AG20443 (cell line): ENCODE measurements at regions not wholly inside any gene's neighbourhood (a gene's known extent, or its start where the extent isn't known, plus 50 kb on each side); places are given as distances from the start of the nearest gene placed in this dataset.

Experiments used
- DNase-seq: peaks from one replicate; pipeline ENCODE4 v3.0.0; 2012; ENCODE audit warnings: low spot score, mixed read lengths

DNA sequence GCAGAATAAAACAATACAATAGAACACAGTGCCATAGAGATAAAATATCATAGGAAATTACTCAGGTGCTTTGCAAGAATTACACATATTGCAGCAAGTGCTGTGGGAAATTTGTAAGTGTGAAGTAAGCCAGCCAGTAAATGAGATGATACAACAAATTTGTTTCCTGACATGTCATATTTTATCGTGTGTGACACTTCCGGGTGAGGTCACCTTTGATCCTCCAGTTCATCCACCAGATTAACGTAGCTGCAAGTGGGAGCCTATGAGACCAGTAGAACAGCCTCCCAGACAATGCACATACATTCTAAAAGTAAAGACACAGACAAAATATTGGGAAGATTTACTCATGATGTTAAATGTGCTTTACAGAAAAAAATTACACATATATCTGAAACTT, 72.2 kb downstream of the PRDM9 start:
- DNase-seq, result no peak

DNA sequence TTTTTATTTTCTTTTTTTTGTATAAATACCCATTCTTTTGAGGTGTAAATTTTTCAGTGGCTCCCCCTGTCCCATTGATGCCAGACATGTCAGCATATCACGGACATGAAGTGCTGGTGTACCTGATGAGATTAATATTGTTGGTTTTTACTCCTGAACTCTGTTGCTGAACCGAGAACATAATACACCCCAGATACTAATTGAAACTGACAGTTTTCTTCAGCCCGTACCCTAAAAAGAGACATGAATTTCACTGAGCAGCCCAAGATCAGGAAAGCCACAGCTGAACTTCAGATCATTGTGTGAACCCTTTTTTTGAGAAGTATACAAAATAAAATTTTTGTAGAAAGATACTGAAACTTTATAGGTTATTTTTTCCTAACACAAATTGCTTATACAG, 75.7 kb downstream of the PRDM9 start:
- DNase-seq, result no peak

DNA sequence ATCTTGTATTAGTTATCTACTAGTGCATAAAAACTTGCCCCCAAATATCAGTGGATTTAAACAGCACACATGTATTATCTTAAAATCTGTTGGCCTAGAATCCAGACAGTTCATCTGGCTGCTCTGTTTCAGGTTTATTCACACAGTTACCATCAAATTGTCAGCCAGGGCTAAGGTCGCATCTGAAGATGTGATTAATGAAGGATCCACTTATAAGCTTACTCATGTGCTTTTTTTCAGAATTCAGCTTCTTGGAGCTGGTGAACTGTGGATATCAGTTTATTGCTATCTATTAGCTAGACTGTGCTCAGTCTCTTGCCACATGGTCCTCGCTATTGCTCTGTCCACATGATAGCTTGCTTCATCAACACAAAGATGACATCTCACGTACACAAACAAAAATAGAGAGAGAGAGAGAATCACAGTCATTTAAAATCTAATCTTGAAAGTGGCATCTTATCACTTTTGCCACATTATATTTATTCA, 81.5 kb downstream of the PRDM9 start:
- DNase-seq, result no peak

DNA sequence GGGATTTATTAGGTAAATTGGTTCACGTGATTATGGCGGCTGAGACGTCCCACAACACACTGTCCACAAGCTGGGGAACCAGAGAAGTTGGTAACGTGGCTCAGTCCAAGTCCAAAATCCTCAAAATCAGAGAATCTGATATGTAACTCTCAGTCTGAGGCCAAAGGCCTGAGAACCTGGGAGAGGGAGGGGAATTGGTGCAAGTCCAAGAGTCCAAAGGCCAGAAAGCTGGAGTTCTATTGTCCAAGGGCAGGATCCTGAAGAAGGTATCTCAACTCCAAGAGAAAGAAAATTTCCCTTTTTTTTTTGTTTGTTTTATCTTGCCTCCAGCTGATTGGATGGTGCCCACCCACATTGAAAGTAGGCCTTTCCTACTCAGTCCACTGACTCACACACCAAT, 83.8 kb downstream of the PRDM9 start:
- DNase-seq, result no peak

DNA sequence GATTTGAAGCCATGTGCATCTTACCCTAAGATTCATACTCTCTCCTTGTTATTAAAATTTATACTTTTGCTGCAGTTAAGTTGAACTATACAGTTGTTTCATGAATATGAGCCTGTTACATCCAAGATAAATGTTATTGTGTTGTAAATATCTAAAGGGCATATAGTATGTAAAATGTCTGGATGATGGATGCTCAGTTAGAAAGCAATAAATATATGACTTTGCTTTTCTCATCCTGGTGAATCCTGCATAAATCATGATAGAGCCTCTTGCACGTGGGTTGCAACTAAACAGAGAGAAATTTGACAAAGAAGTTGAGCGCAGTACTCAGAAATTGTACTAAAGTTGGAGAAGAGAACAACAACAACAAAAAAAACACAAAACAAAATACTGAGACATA, 99.5 kb downstream of the PRDM9 start:
- DNase-seq, result no peak

DNA sequence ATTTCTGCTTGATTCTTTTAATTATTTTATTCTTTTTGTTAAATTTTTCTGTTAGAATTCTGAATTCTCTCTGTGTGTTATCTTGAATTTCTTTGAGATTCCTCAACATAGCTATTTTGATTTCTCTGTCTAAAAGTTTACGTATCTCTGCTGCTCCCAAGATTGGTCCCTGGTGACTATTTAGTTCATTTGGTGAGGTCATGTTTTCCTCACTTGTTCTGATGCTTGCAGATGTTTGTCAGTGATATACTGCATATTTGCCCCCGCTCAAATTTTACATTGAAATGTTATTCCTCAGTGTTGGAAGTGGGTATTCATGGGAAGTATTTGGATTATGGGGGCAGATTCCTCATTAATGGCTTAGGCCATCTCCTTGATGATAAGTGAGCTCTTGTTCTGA, 105.3 kb downstream of the PRDM9 start:
- no peak for DNase-seq

DNA sequence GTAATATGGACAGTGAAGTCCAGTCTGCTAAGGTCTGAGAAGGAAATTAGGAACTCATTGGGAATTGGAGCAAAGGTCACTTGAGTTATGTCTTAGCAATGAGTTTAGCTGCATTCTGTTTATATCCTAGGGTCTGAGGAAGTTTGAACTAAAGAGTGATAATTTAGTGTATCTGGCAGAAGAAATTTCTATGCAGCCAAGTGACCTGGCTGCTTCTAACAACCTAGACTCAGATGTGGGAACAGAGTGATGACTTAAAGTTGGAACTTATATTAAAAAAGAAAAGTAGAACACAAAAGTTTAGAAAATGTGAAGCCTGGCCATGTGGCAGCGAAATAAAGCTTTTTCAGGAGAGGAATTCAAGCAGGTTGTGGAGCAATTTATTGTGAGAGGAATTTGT, 106.2 kb downstream of the PRDM9 start:
- DNase-seq, result no peak

DNA sequence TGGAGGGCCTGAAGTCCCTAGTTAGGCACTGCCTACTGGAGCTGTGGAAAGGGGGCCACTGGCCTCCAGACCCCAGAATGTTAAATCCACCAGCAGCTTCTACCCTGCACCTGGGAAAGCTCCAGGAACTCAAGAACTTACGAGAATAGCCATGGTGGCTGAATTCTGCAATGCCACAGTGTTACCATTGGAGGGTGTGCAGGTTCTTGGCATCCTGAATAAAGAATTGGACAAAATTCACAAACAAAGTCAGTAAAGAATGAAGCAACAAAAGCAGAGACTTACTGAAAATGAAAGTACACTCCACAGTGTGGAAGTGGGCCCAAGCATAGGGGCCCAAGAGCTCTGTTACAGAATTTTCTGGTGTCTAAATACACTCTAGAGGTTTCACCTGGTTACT, 107.0 kb downstream of the PRDM9 start:
- DNase-seq, result no peak

DNA sequence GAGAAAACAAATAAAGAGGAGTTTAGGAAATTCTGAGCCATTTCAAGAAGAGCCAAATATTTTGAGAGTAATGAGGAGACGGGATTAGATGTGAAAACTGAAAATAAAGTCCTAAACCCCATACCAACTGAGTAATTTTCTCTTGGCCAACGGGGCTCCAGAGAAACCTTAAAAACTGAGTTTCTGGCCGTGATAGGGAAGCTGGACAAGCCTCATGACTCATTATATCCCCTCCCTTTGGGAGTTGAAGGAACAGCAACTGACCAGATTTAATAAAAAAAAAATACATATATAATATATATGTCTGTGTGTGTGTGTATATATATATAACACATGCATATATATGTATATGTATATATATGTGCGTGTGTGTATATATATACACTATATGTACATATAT, 119.6 kb downstream of the PRDM9 start:
- DNase-seq, result no peak

DNA sequence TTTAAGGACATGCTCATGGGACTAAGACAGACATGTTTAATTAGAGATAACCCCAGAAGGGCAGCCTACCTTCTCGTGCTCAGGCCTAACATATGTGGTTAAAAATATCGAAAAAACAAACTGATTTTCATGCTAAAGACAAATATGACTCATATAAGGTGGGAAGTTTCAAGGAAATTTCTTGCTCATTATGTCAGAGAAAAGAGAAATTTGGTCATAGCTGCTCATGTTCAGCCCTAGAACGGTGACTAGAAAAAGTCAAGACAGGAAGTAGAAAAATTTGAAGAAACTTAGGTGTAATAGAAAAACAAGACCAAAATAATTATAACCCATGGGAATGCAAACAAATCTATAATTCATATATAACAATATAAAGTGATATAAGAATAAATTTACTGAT, 120.6 kb downstream of the PRDM9 start:
- DNase-seq, result no peak

DNA sequence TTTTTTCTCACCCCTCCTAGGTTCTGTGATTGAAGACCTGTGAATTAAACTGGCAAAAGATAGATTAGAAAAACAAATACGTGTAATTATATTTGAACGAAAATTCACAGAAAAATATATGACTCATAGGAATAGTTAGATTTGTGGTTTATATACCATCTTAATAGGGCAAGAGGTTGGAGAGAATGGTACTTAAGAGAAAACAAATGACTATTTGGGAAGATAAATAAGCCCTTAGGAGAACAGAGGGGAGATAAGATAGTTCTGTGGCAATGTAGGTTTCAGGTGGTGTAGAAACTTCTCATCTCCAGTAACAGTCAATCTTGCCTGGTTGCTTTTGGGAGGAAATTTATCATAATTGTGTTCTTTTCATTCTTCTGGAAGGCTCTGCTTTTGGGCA, 122.0 kb downstream of the PRDM9 start:
- no peak for DNase-seq

DNA sequence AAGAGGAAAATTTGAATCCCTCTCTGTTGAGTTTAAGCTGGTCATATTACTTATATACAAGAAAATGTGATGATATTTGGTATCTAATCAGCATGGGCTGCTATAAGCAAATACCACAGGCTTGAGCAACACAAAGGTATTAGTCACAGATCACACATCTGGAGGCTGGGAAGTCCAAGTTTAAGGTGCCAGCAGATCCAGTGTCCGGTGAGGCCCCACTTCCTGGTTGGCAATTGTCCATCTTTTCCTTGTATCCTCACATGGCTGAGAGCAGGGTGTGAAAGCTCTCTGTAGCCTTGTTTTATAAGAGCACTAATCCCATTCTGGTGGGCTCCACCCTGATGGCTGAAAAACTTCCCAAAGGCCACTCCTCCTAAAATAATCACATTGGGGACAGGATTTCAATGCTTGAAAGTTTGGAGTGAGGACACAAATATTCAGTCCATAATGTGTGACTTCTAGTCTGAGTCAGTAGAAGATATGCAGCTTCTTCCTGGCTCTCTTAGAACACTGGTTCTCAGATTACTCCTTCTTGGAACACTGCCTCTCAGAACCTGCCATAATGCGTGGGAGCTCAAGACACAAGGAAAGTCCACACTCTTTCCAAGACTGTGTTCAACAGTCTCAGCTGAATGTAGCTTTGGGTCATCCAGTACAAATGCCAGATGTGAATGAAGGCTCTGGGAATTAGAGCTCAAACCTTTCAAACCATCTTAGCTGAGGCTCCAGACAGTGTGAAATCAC, 124.1 kb downstream of the PRDM9 start:
- DNase-seq, result no peak

DNA sequence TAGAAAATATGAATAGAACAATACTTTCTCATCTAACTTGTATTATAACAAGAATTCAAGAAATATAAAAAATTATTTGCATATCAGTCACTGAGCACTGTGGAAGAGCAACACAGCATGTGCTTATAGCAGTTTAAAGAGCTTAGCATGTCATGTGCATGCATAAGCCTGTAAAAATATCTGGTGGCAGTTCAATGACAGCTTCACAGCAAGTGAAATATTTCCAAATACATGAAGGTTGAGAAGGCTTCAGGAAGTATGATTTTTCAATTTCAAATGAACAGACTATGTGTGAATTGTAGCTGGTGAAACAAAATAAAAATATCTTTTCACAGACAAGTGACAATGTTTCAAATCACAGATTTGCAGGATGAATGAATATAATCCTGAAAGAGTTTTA, 128.5 kb downstream of the PRDM9 start:
- DNase-seq, result no peak

DNA sequence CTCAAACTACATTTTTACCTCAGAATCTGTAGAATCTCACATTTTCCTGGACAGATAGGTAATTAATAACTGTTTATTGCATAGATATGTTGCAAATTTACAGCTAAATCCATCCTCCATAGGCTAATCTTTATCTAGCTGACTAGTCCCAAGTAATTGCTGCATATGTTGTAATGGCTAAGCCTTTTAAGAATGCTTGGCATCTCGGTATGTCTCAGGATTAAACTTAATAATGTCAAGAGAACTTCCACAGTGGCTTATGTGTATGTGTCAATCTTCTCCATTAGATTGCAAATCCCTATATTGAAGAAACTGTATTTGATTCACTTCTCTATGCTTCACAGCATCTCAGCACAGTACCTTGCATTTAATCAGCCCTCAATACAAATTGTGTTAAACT, 131.9 kb downstream of the PRDM9 start:
- DNase-seq, result no peak

DNA sequence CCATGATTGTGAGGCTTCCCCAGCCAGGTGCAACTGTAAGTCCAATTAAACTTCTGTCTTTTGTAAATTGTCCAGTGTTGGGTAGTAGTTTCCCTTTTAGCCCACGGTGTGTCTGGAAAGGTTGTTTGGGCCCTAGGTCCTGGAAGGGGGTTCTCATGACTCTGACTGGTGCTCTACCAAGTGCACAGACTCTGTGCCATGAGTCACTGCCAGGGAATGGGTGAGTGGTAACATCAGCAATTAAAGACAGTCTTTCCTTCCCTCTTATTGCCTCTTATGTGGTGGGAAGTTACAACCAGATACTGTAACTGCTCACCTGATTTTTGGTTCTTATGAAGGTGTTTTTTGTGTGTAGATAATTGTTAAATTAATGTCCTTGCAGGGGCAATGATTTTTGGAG, 141.2 kb downstream of the PRDM9 start:
- no peak for DNase-seq

DNA sequence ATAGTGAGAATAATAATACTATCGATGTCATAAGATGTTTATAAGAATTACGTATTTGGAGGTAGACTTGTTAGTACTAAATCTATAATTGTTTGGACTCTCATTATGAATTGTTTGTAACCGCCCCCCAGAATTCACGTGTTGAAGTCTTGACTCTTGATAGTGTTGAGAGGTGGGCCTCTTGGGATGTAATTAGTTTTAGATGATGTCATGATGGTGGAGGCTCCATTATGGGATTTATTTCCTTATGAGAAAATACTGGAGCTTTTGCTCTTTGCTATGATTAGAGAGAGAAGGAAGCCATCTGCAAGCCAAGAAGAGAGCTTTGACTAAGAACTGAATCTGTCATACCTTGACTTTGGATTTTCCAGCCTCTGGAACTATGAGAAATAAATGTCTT, 142.2 kb downstream of the PRDM9 start:
- DNase-seq, result no peak

DNA sequence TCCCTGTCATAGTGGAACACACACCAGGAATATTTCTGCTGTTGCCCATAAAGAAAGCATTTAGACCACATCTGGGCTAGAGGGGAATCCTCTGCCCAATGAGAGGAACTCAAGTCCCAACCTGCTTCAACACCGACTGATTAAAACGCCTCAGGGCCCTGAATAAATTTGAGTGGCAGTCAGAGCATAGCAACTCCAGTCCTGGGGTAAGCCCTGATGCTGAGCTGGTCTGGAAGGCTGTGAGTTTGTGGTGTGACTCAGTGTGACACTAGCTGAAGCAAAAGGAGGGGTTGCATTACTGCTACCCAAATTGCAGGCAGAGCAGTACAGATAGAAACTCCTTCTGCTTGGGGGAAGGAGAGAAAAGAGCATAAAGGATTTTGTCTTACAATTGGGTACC, 148.3 kb downstream of the PRDM9 start:
- DNase-seq, result no peak

DNA sequence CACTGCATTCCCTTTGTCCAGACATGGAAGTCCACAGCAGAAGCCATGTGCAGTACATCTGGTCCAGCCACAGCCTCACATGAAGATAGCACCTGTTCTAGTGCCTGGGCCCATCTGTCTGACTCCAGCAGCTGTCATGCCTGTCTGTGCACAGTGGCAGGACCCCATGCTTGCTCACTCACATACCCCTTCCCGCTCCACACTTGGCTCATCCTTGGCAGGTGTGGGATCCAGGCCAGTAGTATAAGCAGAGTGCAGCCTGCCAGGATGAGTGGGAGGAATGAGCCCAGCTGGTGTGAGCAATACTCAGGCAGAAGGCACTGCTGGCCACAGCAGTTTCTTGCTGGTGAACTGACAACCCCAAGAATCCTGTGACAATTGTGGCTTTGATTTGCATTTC, 168.0 kb downstream of the PRDM9 start:
- DNase-seq, result no peak

DNA sequence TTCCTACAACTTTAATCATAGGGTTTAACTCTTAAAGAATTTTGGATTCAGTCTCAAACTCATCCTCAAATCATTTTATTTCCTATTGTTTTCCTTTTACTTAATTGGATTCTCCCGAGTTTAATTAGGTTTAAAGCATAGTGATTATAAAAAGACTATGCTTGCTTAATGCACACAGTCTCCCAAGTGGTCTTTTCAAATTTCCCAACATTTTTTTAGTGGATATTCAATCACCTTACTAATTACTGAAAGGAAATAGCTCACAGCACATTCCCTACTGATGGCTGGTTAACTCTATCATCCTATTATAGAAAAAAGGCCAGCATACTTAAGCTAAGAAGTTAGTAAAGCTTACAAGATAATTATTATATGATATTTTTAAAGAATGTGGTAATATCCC, 170.6 kb downstream of the PRDM9 start:
- DNase-seq, result no peak

DNA sequence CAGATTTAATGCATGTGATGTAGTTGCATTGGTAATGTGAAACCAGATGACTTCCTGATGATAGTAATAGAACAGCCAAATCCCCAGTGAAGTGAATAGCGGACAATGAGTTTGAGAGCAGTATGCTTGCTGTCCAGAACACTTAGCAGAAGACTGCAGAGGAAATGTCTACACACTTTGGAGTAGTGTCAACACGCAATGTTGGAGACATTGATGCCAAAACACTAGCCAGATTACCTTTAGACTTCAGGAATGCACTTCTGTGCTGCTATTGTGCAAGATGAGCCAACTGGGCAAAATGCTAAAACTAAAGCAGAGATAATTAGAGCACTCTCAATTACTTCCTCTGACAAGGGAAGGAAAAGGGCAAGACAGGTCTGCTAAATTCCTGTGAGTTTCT, 176.7 kb downstream of the PRDM9 start:
- no peak for DNase-seq

DNA sequence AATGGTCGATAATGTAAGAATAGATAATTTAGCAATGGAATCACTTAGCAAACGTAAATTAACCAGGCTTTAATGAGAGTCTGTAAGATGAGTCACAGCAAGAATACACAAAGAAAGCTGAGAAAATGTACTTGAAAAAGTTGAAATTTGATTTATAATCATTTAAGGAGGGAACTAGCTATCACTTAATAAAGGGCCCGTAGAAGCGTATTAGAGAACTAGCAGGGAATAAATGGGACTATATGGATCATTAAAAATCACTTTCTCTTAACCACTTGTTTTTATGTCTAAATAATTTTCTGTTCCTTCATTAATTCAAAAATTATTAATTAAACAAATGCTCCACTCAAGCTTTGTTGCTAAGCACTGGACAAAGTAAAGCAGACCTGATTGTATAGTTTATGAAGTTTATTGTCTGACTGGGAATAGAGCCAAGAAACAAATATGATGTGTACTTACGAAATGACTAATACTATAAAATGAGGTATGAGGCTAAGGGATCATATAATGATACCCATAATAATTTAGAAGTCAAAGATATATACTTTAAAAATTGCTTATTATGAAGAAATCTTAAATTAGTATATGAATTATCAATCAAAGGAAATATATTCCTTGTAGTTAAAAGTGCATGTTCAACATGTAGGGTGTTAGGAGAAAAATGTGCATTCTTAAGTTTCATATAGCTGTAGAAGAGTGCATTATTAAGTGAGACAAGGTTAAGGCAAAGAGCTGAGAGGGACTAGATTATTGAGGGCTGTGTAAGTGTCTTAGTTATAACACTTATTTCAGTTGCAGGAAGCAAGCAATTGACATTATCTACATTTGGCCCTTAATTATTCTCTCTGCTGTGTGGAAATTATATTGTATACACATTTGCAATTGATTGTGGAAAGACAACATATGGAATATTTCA, 196.8 kb downstream of the PRDM9 start:
- DNase-seq, result no peak

DNA sequence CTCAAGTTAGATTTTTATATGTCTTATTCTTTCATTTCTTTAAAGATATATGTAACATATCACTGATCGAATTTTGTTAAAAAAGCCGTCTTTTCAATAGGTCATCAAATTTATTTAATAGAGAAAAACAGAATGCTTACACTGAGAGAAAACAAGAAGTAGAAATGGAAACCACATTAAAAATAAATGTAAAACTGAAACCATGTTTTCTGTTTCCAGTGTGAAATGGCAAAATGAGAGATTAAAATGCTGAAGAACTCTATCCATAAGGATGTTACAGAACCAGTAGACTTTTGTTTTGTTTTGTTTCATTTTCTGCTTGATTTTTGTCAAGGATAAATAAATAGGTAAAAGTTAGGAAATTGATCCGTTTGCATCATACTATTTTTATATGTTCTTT, 210.1 kb downstream of the PRDM9 start:
- no peak for DNase-seq

DNA sequence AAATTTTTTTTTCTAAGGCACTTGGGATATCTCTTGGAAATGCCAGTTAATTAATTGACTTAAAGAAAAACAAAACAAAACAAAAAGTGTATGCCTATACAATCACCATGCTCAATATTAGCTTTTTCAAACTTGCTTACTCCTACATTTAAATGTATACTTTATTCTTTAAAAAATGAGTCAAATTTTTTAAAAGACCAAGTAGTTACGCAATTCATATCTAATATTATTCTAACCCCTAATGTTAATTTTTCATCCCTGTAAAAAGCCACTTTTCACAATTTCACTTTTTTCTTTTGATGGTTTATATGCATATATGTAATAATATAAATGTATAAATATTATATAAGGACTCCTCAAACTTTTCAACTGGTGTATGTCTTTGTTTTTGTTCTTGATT, 211.2 kb downstream of the PRDM9 start:
- DNase-seq, result no peak

DNA sequence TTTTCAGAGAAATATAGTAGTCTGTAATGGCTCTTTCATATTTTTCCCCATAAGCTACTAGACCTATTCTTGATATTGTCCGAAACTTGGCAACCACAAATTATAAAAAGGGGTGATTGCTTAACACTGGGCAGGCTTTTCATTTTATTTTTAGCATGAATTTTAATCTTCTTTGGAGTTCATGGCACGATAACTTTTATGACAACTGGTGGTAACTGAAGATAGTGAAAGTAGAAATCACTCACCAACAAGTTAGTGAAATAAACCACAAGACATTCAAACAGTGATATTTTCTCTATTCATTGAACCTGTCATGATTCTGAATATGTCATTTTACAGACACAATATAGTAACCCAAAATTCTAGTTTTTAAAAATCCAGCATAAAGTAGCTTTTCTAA, 213.9 kb downstream of the PRDM9 start:
- DNase-seq, result no peak
